Neural cell (in vitro differentiated cells): ENCODE measurements at regions not wholly inside any gene's neighbourhood (a gene's known extent, or its start where the extent isn't known, plus 50 kb on each side); places are given as distances from the start of the nearest gene placed in this dataset.

Experiments used
- H2AFZ ChIP-seq: fragments of 200-600, 300-800 bp; sonication (generic), shearing (Covaris generic); 2 replicates; pipeline ENCODE4 v1.6.0; 2014; ENCODE audit warnings: low read depth, mild to moderate bottlenecking, antibody characterized with exemption, low read length, moderate library complexity
- H3F3A ChIP-seq: fragments of 200-600 bp; shearing (Covaris generic); 2 replicates; pipeline ENCODE4 v1.6.1; 2016; ENCODE audit warnings: mild to moderate bottlenecking, moderate library complexity, mixed read lengths, antibody characterized with exemption, low read length; ENCODE audit not compliant: insufficient read depth, poor library complexity, severe bottlenecking
- H3K27ac ChIP-seq: fragments of 200-600, 300-800 bp; sonication (generic), shearing (Covaris generic); 2 replicates; pipeline ENCODE4 v1.5.1; 2014; ENCODE audit warnings: mild to moderate bottlenecking, low read length, moderate library complexity
- H3K27me3 ChIP-seq: fragments of 300-800, 200-600 bp; sonication (generic), shearing (Covaris generic); 2 replicates; pipeline ENCODE4 v1.6.0; 2014; ENCODE audit warnings: mild to moderate bottlenecking, low read depth, low read length, moderate library complexity; ENCODE audit not compliant: insufficient read depth
- H3K36me3 ChIP-seq: fragments of 300-800, 200-600 bp; sonication (generic), shearing (Covaris generic); 2 replicates; pipeline ENCODE4 v1.5.1; 2014; ENCODE audit warnings: mild to moderate bottlenecking, antibody characterized with exemption, low read length, moderate library complexity; ENCODE audit not compliant: insufficient read depth
- H3K4me2 ChIP-seq: fragments of 300-800, 200-600 bp; sonication (generic), shearing (Covaris generic); 2 replicates; pipeline ENCODE4 v1.6.0; 2014; ENCODE audit warnings: mild to moderate bottlenecking, low read length
- H3K4me3 ChIP-seq: fragments of 300-800, 200-600 bp; sonication (generic), shearing (Covaris generic); 2 replicates; pipeline ENCODE4 v1.5.1; 2014; ENCODE audit warnings: mild to moderate bottlenecking, low read length, moderate library complexity
- H3K79me2 ChIP-seq: fragments of 200-600 bp; shearing (Covaris generic); replicated peaks from 2 replicates; pipeline ENCODE4 v1.6.0; 2014; ENCODE audit warnings: mild to moderate bottlenecking, low read length, moderate library complexity; ENCODE audit not compliant: insufficient read depth
- H3K9ac ChIP-seq: fragments of 300-800, 200-600 bp; sonication (generic), shearing (Covaris generic); 2 replicates; pipeline ENCODE4 v1.6.1; 2016; ENCODE audit warnings: mild to moderate bottlenecking, low read length, mixed read lengths
- H3K9me2 ChIP-seq: fragments of 200-600 bp; shearing (Covaris generic); 2 replicates; pipeline ENCODE4 v1.6.1; 2016; ENCODE audit warnings: mild to moderate bottlenecking, low read length, mixed read lengths; ENCODE audit not compliant: insufficient read depth
- H3K9me3 ChIP-seq: fragments of 200-600, 300-800 bp; sonication (generic), shearing (Covaris generic); 2 replicates; pipeline ENCODE4 v1.6.1; 2016; ENCODE audit warnings: mild to moderate bottlenecking, mixed run types, low read length, moderate library complexity, mixed read lengths
- H4K20me1 ChIP-seq: fragments of 200-600 bp; shearing (Covaris generic); 2 replicates; pipeline ENCODE4 v1.6.1; 2016; ENCODE audit warnings: mild to moderate bottlenecking, mixed run types; ENCODE audit not compliant: insufficient read depth
- CTCF ChIP-seq: fragments of 450-650 bp; IDR thresholded peaks from 2 replicates; pipeline ENCODE4 v1.5.1; 2014; ENCODE audit warnings: antibody characterized with exemption, mild to moderate bottlenecking, moderate library complexity; ENCODE audit not compliant: poor library complexity, severe bottlenecking
- EP300 ChIP-seq: fragments of 450-650 bp; conservative IDR thresholded peaks from 2 replicates; pipeline ENCODE4 v1.6.1; 2014; ENCODE audit warnings: antibody characterized with exemption, mild to moderate bottlenecking, moderate library complexity; ENCODE audit not compliant: poor library complexity, severe bottlenecking
- EZH2 ChIP-seq: fragments of 200-600, 300-800 bp; shearing (Covaris generic), sonication (generic); IDR thresholded peaks from 2 replicates; pipeline ENCODE4 v1.6.1; 2014; ENCODE audit warnings: antibody characterized with exemption, low read length, borderline replicate concordance, mild to moderate bottlenecking; ENCODE audit not compliant: insufficient read depth, poor library complexity, severe bottlenecking
- MXI1 ChIP-seq: fragments of 450-650 bp; conservative IDR thresholded peaks from 2 replicates; pipeline ENCODE4 v1.6.1; 2014; ENCODE audit warnings: antibody characterized with exemption, mild to moderate bottlenecking; ENCODE audit not compliant: poor library complexity, severe bottlenecking
- POLR2AphosphoS5 ChIP-seq: IDR thresholded peaks from 2 replicates; pipeline ENCODE4 v1.6.1; 2012
- RAD21 ChIP-seq: fragments of 450-650 bp; conservative IDR thresholded peaks from 2 replicates; pipeline ENCODE4 v1.6.1; 2014; ENCODE audit warnings: antibody characterized with exemption, mild to moderate bottlenecking, moderate library complexity
- SMC3 ChIP-seq: fragments of 450-650 bp; conservative IDR thresholded peaks from 2 replicates; pipeline ENCODE4 v1.6.1; 2014; ENCODE audit warnings: antibody characterized with exemption, mild to moderate bottlenecking, moderate library complexity; ENCODE audit not compliant: poor library complexity
- TAF1 ChIP-seq: IDR thresholded peaks from 2 replicates; pipeline ENCODE4 v1.6.1; 2012; ENCODE audit warnings: low read depth
- TF ChIP-seq, protein P1 (sequence below): IDR thresholded peaks from 2 replicates; pipeline ENCODE4 v1.6.1; 2012; ENCODE audit warnings: borderline replicate concordance

DNA sequence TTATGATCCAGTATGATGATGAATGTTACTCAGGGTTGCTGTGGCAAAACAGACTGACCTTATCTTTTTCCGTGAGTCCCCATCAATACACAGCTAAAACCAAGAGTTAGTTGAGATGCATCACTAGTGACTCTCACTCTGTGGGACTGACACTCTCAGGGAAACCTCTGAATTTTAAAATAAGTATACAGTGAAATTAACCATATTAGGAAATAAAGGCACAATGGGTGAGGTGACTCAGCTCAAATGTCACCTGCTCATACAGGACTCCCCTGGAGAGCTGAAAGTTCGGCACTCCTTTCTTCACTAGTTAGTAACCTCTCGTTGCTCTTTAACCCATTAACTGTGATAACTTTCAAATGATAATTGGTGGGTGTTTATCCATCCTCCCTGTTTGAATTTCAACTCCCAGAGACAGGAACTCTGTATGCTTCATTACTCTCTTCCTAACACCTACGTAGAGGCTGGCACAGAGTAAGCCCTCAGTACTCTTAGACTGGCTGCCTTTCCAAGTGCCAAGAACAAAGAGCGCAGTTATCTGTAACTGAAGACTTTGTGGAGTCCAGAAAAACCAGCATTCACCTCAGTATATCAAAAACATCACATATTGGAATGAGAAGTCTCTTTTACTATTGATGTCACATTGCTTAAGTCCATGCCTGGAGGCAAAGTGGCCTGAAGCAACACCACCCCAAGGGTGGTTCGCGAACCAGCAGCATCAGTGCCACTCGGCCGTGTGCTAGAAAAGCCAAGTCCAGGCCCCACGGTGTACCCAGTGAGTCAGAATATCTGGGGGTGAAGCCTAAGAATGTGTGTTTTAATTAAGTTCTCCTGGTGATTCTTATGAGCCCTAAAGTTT is 91.1 kb downstream of the NIBAN1 start:
- no peaks in the 10 kb centered on the region for H3K79me2 ChIP-seq
- H4K20me1 ChIP-seq, result no peaks in the 10 kb centered on the region
- no peaks in the 10 kb centered on the region for H3K9me3 ChIP-seq
- no peaks in the 10 kb centered on the region for H3K36me3 ChIP-seq
- H3K27ac ChIP-seq, result no peak overlapping the region
- no peak overlapping the region for H2AFZ ChIP-seq
- H3K4me3 ChIP-seq, result no peak overlapping the region
- no peaks in the 10 kb centered on the region for H3F3A ChIP-seq
- TF ChIP-seq EP300, result no peak
- no peak for TF ChIP-seq RAD21
- TF ChIP-seq TAF1, result no peak
- no peak for TF ChIP-seq MXI1
- no peak for TF ChIP-seq POLR2AphosphoS5
- TF ChIP-seq, protein P1, sequence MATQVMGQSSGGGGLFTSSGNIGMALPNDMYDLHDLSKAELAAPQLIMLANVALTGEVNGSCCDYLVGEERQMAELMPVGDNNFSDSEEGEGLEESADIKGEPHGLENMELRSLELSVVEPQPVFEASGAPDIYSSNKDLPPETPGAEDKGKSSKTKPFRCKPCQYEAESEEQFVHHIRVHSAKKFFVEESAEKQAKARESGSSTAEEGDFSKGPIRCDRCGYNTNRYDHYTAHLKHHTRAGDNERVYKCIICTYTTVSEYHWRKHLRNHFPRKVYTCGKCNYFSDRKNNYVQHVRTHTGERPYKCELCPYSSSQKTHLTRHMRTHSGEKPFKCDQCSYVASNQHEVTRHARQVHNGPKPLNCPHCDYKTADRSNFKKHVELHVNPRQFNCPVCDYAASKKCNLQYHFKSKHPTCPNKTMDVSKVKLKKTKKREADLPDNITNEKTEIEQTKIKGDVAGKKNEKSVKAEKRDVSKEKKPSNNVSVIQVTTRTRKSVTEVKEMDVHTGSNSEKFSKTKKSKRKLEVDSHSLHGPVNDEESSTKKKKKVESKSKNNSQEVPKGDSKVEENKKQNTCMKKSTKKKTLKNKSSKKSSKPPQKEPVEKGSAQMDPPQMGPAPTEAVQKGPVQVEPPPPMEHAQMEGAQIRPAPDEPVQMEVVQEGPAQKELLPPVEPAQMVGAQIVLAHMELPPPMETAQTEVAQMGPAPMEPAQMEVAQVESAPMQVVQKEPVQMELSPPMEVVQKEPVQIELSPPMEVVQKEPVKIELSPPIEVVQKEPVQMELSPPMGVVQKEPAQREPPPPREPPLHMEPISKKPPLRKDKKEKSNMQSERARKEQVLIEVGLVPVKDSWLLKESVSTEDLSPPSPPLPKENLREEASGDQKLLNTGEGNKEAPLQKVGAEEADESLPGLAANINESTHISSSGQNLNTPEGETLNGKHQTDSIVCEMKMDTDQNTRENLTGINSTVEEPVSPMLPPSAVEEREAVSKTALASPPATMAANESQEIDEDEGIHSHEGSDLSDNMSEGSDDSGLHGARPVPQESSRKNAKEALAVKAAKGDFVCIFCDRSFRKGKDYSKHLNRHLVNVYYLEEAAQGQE, result no peak
- TF ChIP-seq SMC3, result no peak
- no peak for TF ChIP-seq EZH2
- H3K4me2 ChIP-seq, result no peak overlapping the region
- H3K9me2 ChIP-seq, result no peaks in the 10 kb centered on the region
- H3K27me3 ChIP-seq, result no peaks in the 10 kb centered on the region
- no peak overlapping the region for H3K9ac ChIP-seq

DNA sequence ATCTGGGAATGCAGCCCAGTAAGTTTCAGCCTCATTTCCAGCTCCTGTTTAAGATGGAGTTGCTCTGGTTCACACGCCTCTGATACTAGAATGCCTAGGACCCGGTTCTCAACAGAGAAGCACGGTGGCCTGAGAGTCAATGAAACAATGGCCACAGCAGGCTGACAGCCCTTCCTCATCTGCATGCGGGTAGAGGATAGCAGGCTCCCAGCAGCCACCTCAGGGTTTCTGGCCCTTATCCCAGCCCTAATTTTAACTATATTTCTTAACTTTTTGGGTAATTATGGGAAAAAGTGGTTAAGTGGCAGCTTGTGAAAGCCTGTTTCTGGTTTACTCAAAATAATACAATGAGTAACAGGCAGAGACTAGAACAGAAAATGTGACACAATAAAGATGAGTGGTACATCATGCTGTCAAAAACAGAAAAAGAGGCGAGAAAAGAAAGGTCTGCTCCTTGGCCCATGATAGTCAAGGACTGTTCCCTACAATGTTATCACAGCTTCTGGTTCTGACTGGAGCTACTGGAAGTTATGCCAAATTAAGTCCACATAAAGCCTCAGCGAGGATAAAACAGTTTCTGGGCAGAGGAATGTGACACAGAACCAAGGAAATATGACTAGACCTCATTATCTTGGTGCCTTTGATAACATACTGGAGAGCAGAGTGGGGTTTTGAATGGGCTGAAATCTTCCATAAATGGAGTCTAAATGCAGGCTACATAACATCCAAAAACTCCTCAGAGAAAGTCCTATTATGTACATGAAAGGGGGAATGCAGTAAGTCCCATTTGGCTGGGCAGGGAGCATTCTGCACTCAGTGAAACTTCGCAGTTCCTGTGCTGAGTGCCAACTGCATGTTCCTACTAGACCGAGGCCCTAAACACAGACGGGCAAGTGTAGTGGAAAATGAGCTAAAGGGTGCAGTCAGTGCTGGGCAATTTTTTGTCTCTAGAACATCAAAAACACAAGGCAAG is 92.1 kb downstream of the NIBAN1 start:
- no peaks in the 10 kb centered on the region for H3K79me2 ChIP-seq
- H2AFZ ChIP-seq, result no peak overlapping the region
- no peak overlapping the region for H3K27ac ChIP-seq
- TF ChIP-seq EP300, result no peak
- TF ChIP-seq CTCF, result no peak
- no peak for TF ChIP-seq TAF1
- TF ChIP-seq MXI1, result no peak
- TF ChIP-seq POLR2AphosphoS5, result no peak
- no peak for TF ChIP-seq RAD21
- TF ChIP-seq SMC3, result no peak
- TF ChIP-seq, protein P1, result no peak
- no peak for TF ChIP-seq EZH2
- H3K9me2 ChIP-seq, result no peaks in the 10 kb centered on the region
- H3K9me3 ChIP-seq, result no peaks in the 10 kb centered on the region
- H3K4me2 ChIP-seq, result no peak overlapping the region
- H3K36me3 ChIP-seq, result no peaks in the 10 kb centered on the region
- no peak overlapping the region for H3K4me3 ChIP-seq
- no peaks in the 10 kb centered on the region for H3F3A ChIP-seq
- H3K9ac ChIP-seq, result no peak overlapping the region
- no peaks in the 10 kb centered on the region for H4K20me1 ChIP-seq
- no peaks in the 10 kb centered on the region for H3K27me3 ChIP-seq
